Stimulated activated naive B cell treated with anti-CD40 and anti-IgM and Interleukin-4, amounts not matched to agents 10 μg/mL and 1 μg/mL and 100 μg/mL, for 72 hours (primary cell): ENCODE measurements at regions not wholly inside any gene's neighbourhood (a gene's known extent, or its start where the extent isn't known, plus 50 kb on each side); places are given as distances from the start of the nearest gene placed in this dataset.

Experiments
- ATAC-seq, 2 donors: fragments of 150-1000 bp; cut with Tn5 transposase; replicated peaks; 2 replicates each; pipeline ENCODE4 v1.10.0; 2021; ENCODE audit warnings: moderate library complexity in 1 of 2
- DNase-seq: peaks from one replicate; pipeline ENCODE4 v3.0.0; 2021
- H3K27ac Mint-ChIP-seq: one replicate; pipeline ENCODE4 v1.8.0; 2022; ENCODE audit warnings: mild to moderate bottlenecking, mixed read lengths
- H3K27me3 Mint-ChIP-seq, 2 donors: one replicate each; pipeline ENCODE4 v1.8.0; 2022; ENCODE audit warnings: mixed read lengths in 2 of 2
- H3K36me3 Mint-ChIP-seq, 2 donors: one replicate each; pipeline ENCODE4 v1.8.0; 2022; ENCODE audit warnings: mixed read lengths in 2 of 2, mild to moderate bottlenecking in 1 of 2
- H3K4me1 Mint-ChIP-seq, 2 donors: one replicate each; pipeline ENCODE4 v1.8.0; 2022; ENCODE audit warnings: mixed read lengths in 2 of 2, mild to moderate bottlenecking in 1 of 2
- H3K4me3 Mint-ChIP-seq, 2 donors: one replicate each; pipeline ENCODE4 v1.8.0; 2022; ENCODE audit warnings: mild to moderate bottlenecking in 2 of 2, mixed read lengths in 2 of 2, moderate library complexity in 1 of 2
- H3K9me3 Mint-ChIP-seq, 2 donors: one replicate each; pipeline ENCODE4 v1.8.0; 2022; ENCODE audit warnings: mixed read lengths in 2 of 2, mild to moderate bottlenecking in 1 of 2

GRCh38 chr9:90393365-90394152 lies 249.1 kb downstream of the DIRAS2 start:
- ATAC-seq (no peak), DNase-seq (no peak)
- Mint-ChIP-seq H3K36me3 (no peaks in the 10 kb centered on the region), H3K4me3 (no peak overlapping the region), H3K4me1 (no peaks in the 10 kb centered on the region), H3K27ac (no peak overlapping the region), H3K27me3 (peaks cover 17 to 23% of the 10 kb centered on the region in 2 donors), H3K9me3 (no peaks in the 10 kb centered on the region)

- H3K27me3 Mint-ChIP-seq, result peaks cover 17 to 23% of the 10 kb centered on the region in 2 donors
- no peak overlapping the region for H3K4me3 Mint-ChIP-seq
- H3K36me3 Mint-ChIP-seq, result no peaks in the 10 kb centered on the region
- H3K9me3 Mint-ChIP-seq, result no peaks in the 10 kb centered on the region
- no peak for DNase-seq
- H3K4me1 Mint-ChIP-seq, result no peaks in the 10 kb centered on the region
- ATAC-seq, result no peak
- H3K27ac Mint-ChIP-seq, result no peak overlapping the region
Observed at GRCh38 chr9:90394871-90395270, 247.8 kb downstream of the DIRAS2 start.

- H3K36me3 Mint-ChIP-seq, result no peaks in the 10 kb centered on the region
- DNase-seq, result no peak
- no peak for ATAC-seq
- H3K27ac Mint-ChIP-seq, result no peak overlapping the region
- H3K27me3 Mint-ChIP-seq, result peaks cover 23 to 28% of the 10 kb centered on the region in 2 donors
- no peaks in the 10 kb centered on the region for H3K9me3 Mint-ChIP-seq
- H3K4me1 Mint-ChIP-seq, result no peaks in the 10 kb centered on the region
- no peak overlapping the region for H3K4me3 Mint-ChIP-seq
Observed at GRCh38 chr9:90400091-90400490, 242.5 kb downstream of the DIRAS2 start.

GRCh38 chr9:90408659-90409058 lies 234.0 kb downstream of the DIRAS2 start:
- DNase-seq, result no peak
- H3K4me3 Mint-ChIP-seq, result no peak overlapping the region
- no peak for ATAC-seq
- H3K27me3 Mint-ChIP-seq, result peaks cover 11 to 13% of the 10 kb centered on the region in 2 donors
- H3K36me3 Mint-ChIP-seq, result no peaks in the 10 kb centered on the region
- H3K4me1 Mint-ChIP-seq, result no peaks in the 10 kb centered on the region
- no peak overlapping the region for H3K27ac Mint-ChIP-seq
- H3K9me3 Mint-ChIP-seq, result peaks cover 7% of the 10 kb centered on the region in 2 donors

GRCh38 chr9:90419221-90419851 lies 223.3 kb downstream of the DIRAS2 start:
- H3K36me3 Mint-ChIP-seq, result no peaks in the 10 kb centered on the region
- ATAC-seq (no peak), DNase-seq (no peak)
- H3K9me3 Mint-ChIP-seq, result no peaks in the 10 kb centered on the region
- H3K4me3 Mint-ChIP-seq, result no peak overlapping the region
- no peaks in the 10 kb centered on the region for H3K4me1 Mint-ChIP-seq
- H3K27ac Mint-ChIP-seq, result no peak overlapping the region
- H3K27me3 Mint-ChIP-seq, result peaks cover 5 to 14% of the 10 kb centered on the region in 2 donors

GRCh38 chr9:90420211-90420610 lies 222.4 kb downstream of the DIRAS2 start:
- Mint-ChIP-seq H3K4me3 (no peak overlapping the region), H3K27ac (no peak overlapping the region), H3K27me3 (peaks cover 5 to 15% of the 10 kb centered on the region in 2 donors), H3K4me1 (no peaks in the 10 kb centered on the region), H3K36me3 (no peaks in the 10 kb centered on the region), H3K9me3 (no peaks in the 10 kb centered on the region)
- DNase-seq (no peak), ATAC-seq (no peak)

GRCh38 chr9:90420768-90421513 lies 221.7 kb downstream of the DIRAS2 start:
- H3K36me3 Mint-ChIP-seq, result no peaks in the 10 kb centered on the region
- no peaks in the 10 kb centered on the region for H3K9me3 Mint-ChIP-seq
- no peak overlapping the region for H3K27ac Mint-ChIP-seq
- DNase-seq (no peak), ATAC-seq (no peak)
- H3K4me3 Mint-ChIP-seq, result no peak overlapping the region
- H3K4me1 Mint-ChIP-seq, result no peaks in the 10 kb centered on the region
- peaks cover 5 to 15% of the 10 kb centered on the region in 2 donors for H3K27me3 Mint-ChIP-seq

- Mint-ChIP-seq H3K4me3 (no peak overlapping the region), H3K27ac (no peak overlapping the region), H3K36me3 (no peaks in the 10 kb centered on the region), H3K27me3 (peaks cover 5 to 15% of the 10 kb centered on the region in 2 donors), H3K9me3 (no peaks in the 10 kb centered on the region), H3K4me1 (no peaks in the 10 kb centered on the region)
- no peak for DNase-seq
- ATAC-seq, result no peak
Observed at GRCh38 chr9:90421786-90422185, 220.8 kb downstream of the DIRAS2 start.

GRCh38 chr9:90423661-90424193 lies 218.9 kb downstream of the DIRAS2 start:
- Mint-ChIP-seq H3K27ac (no peak overlapping the region), H3K36me3 (no peaks in the 10 kb centered on the region), H3K9me3 (no peaks in the 10 kb centered on the region), H3K4me1 (no peaks in the 10 kb centered on the region), H3K27me3 (peaks cover 11 to 22% of the 10 kb centered on the region in 2 donors), H3K4me3 (no peak overlapping the region)
- DNase-seq, result no peak
- no peak for ATAC-seq

GRCh38 chr9:90428517-90428916 lies 214.1 kb downstream of the DIRAS2 start:
- no peak for DNase-seq
- H3K4me1 Mint-ChIP-seq, result no peaks in the 10 kb centered on the region
- no peaks in the 10 kb centered on the region for H3K9me3 Mint-ChIP-seq
- no peak overlapping the region for H3K4me3 Mint-ChIP-seq
- no peak for ATAC-seq
- no peaks in the 10 kb centered on the region for H3K36me3 Mint-ChIP-seq
- peaks cover 18 to 25% of the 10 kb centered on the region in 2 donors for H3K27me3 Mint-ChIP-seq
- no peak overlapping the region for H3K27ac Mint-ChIP-seq

GRCh38 chr9:90432951-90433350 lies 209.7 kb downstream of the DIRAS2 start:
- H3K9me3 Mint-ChIP-seq, result no peaks in the 10 kb centered on the region
- DNase-seq (no peak), ATAC-seq (no peak)
- H3K4me3 Mint-ChIP-seq, result no peak overlapping the region
- no peak overlapping the region for H3K27ac Mint-ChIP-seq
- H3K4me1 Mint-ChIP-seq, result no peaks in the 10 kb centered on the region
- no peaks in the 10 kb centered on the region for H3K36me3 Mint-ChIP-seq
- peaks cover 31 to 42% of the 10 kb centered on the region in 2 donors for H3K27me3 Mint-ChIP-seq

- H3K36me3 Mint-ChIP-seq, result no peaks in the 10 kb centered on the region
- H3K27me3 Mint-ChIP-seq, result peaks cover 27 to 39% of the 10 kb centered on the region in 2 donors
- DNase-seq (no peak), ATAC-seq (no peak)
- H3K9me3 Mint-ChIP-seq, result no peaks in the 10 kb centered on the region
- no peak overlapping the region for H3K27ac Mint-ChIP-seq
- H3K4me3 Mint-ChIP-seq, result no peak overlapping the region
- no peaks in the 10 kb centered on the region for H3K4me1 Mint-ChIP-seq
Observed at GRCh38 chr9:90433398-90433941, 209.2 kb downstream of the DIRAS2 start.

GRCh38 chr9:90441814-90442213 lies 200.8 kb downstream of the DIRAS2 start:
- Mint-ChIP-seq H3K9me3 (peaks cover 12% of the 10 kb centered on the region in 2 donors), H3K4me1 (no peaks in the 10 kb centered on the region), H3K27me3 (peaks cover 30 to 42% of the 10 kb centered on the region in 2 donors), H3K27ac (no peak overlapping the region), H3K4me3 (no peak overlapping the region), H3K36me3 (peaks cover 0 to 3% of the 10 kb centered on the region in 2 donors)
- DNase-seq (no peak), ATAC-seq (no peak)

GRCh38 chr9:90442723-90443122 lies 199.9 kb downstream of the DIRAS2 start:
- Mint-ChIP-seq H3K27me3 (peaks cover 39 to 45% of the 10 kb centered on the region in 2 donors), H3K4me1 (no peaks in the 10 kb centered on the region), H3K27ac (no peak overlapping the region), H3K9me3 (peaks cover 12% of the 10 kb centered on the region in 2 donors), H3K4me3 (no peak overlapping the region), H3K36me3 (peaks cover 0 to 3% of the 10 kb centered on the region in 2 donors)
- DNase-seq (no peak), ATAC-seq (no peak)
